Coronary artery (tissue), 2 donors: ENCODE measurements at regions not wholly inside any gene's neighbourhood (a gene's known extent, or its start where the extent isn't known, plus 50 kb on each side); places are given as distances from the start of the nearest gene placed in this dataset.

ENCODE experiments used
- DNase-seq: peaks from one replicate; pipeline ENCODE4 v3.0.0-alpha.2; 2017; ENCODE audit warnings: low spot score
- H3K27ac ChIP-seq, 2 donors: fragments of 200-600 bp; sonication (generic); one replicate each; pipeline ENCODE4 v1.5.1; 2016 to 2019
- H3K4me3 ChIP-seq: fragments of 200-600 bp; sonication (generic); 2 replicates; pipeline ENCODE4 v1.5.1; 2016; ENCODE audit warnings: mild to moderate bottlenecking, moderate library complexity
- CTCF ChIP-seq: fragments of 200-600 bp; sonication (generic); IDR thresholded peaks from one replicate; pipeline ENCODE4 v1.5.1; 2019; ENCODE audit warnings: antibody characterized with exemption

DNA sequence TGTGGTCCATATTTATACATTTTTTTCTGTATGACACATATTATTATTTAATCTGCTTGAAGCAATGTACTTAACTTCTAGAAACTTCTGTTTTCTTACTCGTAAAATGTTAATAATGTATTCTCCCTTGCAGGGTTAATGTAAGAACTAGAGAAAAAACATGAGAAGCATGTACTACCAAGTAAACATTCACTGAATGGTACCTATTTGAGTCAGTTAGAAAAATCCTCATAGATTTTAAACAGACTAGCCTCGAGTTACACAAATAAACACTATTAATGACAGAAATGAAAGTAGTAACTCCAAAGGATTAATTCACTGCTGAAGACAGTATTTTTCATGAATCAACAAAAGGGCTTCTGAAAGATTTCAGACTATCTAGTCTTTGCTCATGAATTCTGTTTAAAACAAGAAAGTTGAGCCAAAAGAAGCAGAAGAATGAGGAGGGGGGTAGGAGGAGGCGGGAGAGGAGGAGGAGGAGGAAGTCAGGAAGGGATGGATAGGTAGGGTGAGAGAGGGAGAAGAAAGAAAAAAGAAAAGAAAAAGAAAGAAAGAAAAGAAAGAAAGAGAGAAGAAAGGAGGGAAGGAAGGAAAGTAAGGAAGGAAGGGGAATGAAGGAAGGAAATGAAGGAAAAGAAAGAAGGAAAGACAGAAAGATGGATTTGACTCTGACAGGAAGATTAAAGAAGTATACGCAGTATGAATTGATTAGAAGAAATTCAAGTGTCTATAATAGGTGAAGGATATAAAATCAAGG is 68.2 kb upstream of the CCDC91 start:
- Histone ChIP-seq H3K4me3 (no peak overlapping the region), H3K27ac (no peak overlapping the region)
- no peak for DNase-seq
- no peak for TF ChIP-seq CTCF

- no peak for DNase-seq
- no peak for TF ChIP-seq CTCF
- Histone ChIP-seq H3K4me3 (no peak overlapping the region), H3K27ac (no peak overlapping the region)
Observed at GRCh38 chr12:28122756-28123155, 67.5 kb upstream of the CCDC91 start.

GRCh38 chr12:28127455-28127854 is 62.8 kb upstream of the CCDC91 start:
- H3K27ac ChIP-seq = no peak overlapping the region
- no peak for DNase-seq
- TF ChIP-seq CTCF = no peak
- no peak overlapping the region for H3K4me3 ChIP-seq

DNA sequence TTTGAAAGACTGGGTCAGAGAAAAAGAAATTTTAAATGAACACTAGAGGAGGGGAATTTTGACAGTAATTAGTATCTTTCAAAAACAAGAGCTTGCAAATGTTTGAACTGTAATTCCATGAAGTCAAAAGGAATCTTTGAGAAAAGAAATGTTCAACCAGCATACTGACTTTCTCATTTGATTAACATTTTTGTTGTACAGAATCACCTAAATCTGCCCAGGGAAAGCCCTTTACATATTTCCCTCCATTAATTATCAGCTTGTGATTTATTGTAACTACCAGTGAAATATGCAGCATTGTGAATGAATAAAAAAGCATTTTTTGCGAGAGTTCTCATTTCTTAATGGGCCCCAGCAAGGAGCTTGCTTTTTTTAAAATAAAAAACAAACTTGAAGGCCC is 61.2 kb upstream of the CCDC91 start:
- Histone ChIP-seq H3K4me3 (no peak overlapping the region), H3K27ac (no peak overlapping the region)
- TF ChIP-seq CTCF = no peak
- DNase-seq = no peak

- peak overlapping the region in 1 of 2 donors; percentile 46 for H3K27ac ChIP-seq
- TF ChIP-seq CTCF = no peak
- no peak for DNase-seq
- no peak overlapping the region for H3K4me3 ChIP-seq
Observed at GRCh38 chr12:28130234-28130624, 60.0 kb upstream of the CCDC91 start.

DNA sequence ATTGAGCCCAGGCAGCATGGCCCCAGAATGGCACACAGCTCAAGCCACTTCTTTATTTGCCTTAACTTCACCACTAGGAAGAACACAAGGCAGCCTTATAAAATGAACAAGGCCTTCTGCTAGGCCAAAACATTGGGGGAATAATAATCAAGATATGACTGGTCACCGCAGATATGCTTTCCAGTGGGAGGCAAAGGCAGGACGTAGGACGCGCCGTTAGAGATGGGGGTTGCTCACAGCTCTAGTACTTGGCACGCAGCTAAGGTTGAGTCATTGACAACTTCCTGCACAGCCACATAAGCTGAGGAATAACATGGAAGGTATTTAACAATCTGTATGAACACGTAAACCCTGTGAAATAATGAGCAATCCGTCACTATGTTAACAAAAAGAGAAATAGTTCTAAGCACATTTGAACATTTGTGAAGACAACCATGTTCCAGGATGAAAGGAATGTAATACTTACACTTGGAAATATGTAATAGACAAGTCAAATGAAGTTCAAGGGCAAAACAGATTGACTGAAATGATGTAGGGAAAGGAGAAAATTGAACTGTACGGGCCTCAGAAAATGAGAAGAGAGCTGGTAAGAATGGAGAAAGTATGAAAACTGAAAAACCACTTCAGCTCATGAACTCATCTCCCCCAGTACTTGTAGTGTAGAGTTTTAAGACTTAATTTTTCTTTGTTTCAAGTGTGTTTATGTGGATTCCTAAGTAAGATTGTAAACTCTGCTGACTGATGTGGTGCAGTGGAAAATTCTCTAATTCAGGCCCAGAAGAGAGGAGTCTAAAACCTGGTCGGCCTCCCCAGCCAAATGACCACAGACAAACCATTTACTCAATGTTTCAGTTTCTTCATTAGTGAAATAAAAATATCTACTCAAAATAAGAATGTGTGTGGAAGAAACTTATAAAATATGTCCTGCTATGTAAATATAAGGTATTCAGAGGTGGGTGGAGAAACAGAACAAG is 59.3 kb upstream of the CCDC91 start:
- TF ChIP-seq CTCF = no peak
- Histone ChIP-seq H3K27ac (peak overlapping the region in 1 of 2 donors; percentile 46), H3K4me3 (no peak overlapping the region)
- peak; percentile 73 for DNase-seq
